ENCODE measurements at regions not wholly inside any gene's neighbourhood (a gene's known extent, or its start where the extent isn't known, plus 50 kb on each side); places are given as distances from the start of the nearest gene placed in this dataset.

DNA sequence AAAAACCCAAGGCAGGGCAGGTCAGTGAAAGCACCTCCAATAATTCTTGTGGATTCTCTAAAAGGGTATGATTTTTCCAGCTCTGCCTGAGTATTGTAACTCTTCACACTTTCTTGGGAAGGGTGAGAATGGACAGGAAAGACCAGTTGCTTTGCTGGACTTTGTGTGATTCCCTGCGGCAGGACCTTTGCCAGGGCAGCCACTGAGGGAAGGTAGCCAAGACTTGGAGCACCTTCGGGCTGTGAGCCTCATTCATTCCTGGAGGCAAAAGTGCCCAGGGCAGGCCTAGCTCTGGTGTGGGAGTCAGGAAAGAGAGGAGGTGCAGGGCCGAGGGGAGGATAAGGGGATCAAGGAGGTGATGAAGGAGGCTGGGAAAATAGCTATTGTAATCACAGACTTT is 80.2 kb downstream of the VCPKMT start:
- H3K27me3 ChIP-seq (ENCODE audit: insufficient read depth, low read length) = no peaks in the 10 kb centered on the region
- H3K9me3 ChIP-seq (ENCODE audit: low read length) = no peaks in the 10 kb centered on the region
- no peak overlapping the region for H3K27ac ChIP-seq (ENCODE audit: low read depth, low read length, poor library complexity, severe bottlenecking)
- no peak overlapping the region for H3K9ac ChIP-seq (ENCODE audit: low read length)
- H4K20me1 ChIP-seq (ENCODE audit: insufficient read depth, low read length) = no peaks in the 10 kb centered on the region
- H3F3A ChIP-seq (ENCODE audit: insufficient read depth, low read length) = no peaks in the 10 kb centered on the region
- no peak for TF ChIP-seq EZH2 (IDR thresholded peaks at IDR 0.05; ENCODE audit: borderline replicate concordance, low read length)
- TF ChIP-seq, protein P1, sequence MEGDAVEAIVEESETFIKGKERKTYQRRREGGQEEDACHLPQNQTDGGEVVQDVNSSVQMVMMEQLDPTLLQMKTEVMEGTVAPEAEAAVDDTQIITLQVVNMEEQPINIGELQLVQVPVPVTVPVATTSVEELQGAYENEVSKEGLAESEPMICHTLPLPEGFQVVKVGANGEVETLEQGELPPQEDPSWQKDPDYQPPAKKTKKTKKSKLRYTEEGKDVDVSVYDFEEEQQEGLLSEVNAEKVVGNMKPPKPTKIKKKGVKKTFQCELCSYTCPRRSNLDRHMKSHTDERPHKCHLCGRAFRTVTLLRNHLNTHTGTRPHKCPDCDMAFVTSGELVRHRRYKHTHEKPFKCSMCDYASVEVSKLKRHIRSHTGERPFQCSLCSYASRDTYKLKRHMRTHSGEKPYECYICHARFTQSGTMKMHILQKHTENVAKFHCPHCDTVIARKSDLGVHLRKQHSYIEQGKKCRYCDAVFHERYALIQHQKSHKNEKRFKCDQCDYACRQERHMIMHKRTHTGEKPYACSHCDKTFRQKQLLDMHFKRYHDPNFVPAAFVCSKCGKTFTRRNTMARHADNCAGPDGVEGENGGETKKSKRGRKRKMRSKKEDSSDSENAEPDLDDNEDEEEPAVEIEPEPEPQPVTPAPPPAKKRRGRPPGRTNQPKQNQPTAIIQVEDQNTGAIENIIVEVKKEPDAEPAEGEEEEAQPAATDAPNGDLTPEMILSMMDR (IDR thresholded peaks at IDR 0.05; ENCODE audit: low read length) = no peak
- peaks cover 10% of the 10 kb centered on the region for H3K4me1 ChIP-seq (ENCODE audit: insufficient read depth, low read length, severe bottlenecking)
- H2AFZ ChIP-seq (ENCODE audit: low read length) = no peak overlapping the region
- H3K4me2 ChIP-seq (ENCODE audit: low read length) = no peak overlapping the region
- H3K36me3 ChIP-seq (ENCODE audit: insufficient read depth, low read length) = no peaks in the 10 kb centered on the region; the same call in 1 of the 2 replicates
- H3K9me2 ChIP-seq (ENCODE audit: low read depth, low read length) = no peaks in the 10 kb centered on the region
- no peak overlapping the region for H3K4me3 ChIP-seq (ENCODE audit: low read depth, low read length, poor library complexity, severe bottlenecking)
- no peaks in the 10 kb centered on the region for H3K79me2 ChIP-seq (ENCODE audit: insufficient read depth, low read length)

DNA sequence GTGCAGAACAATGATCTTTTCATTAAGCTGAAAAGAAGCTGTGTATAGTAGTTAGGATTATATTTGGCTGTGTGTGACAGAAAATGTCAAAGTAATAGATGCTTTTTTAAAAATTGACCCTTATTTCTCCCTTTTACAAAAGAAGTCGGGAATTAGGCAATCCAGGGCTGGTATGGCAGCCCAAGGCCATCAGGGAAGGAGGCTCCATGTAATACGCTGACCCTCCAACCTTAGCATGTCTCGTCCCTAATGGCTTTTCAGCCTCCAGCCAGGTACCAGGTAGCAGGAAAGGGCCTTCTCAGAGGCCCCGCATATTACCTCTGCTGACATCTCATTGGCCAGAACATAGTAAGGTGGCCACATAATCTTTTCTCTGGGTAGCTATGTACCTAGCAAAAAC is 79.7 kb downstream of the VCPKMT start:
- Histone ChIP-seq H3K9me3 (ENCODE audit: low read length) (no peaks in the 10 kb centered on the region), H2AFZ (ENCODE audit: low read length) (no peak overlapping the region), H4K20me1 (ENCODE audit: insufficient read depth, low read length) (no peaks in the 10 kb centered on the region), H3K27me3 (ENCODE audit: insufficient read depth, low read length) (no peaks in the 10 kb centered on the region), H3K27ac (ENCODE audit: low read depth, low read length, poor library complexity, severe bottlenecking) (no peak overlapping the region), H3K9ac (ENCODE audit: low read length) (no peak overlapping the region), H3K4me2 (ENCODE audit: low read length) (no peak overlapping the region), H3K9me2 (ENCODE audit: low read depth, low read length) (no peaks in the 10 kb centered on the region), H3K4me1 (ENCODE audit: insufficient read depth, low read length, severe bottlenecking) (peaks cover 10% of the 10 kb centered on the region), H3K79me2 (ENCODE audit: insufficient read depth, low read length) (no peaks in the 10 kb centered on the region), H3F3A (ENCODE audit: insufficient read depth, low read length) (no peaks in the 10 kb centered on the region), H3K36me3 (ENCODE audit: insufficient read depth, low read length) (no peaks in the 10 kb centered on the region; the same call in 1 of the 2 replicates), H3K4me3 (ENCODE audit: low read depth, low read length, poor library complexity, severe bottlenecking) (no peak overlapping the region)
- TF ChIP-seq, protein P1 (IDR thresholded peaks at IDR 0.05; ENCODE audit: low read length) = no peak
- no peak for TF ChIP-seq EZH2 (IDR thresholded peaks at IDR 0.05; ENCODE audit: borderline replicate concordance, low read length)

DNA sequence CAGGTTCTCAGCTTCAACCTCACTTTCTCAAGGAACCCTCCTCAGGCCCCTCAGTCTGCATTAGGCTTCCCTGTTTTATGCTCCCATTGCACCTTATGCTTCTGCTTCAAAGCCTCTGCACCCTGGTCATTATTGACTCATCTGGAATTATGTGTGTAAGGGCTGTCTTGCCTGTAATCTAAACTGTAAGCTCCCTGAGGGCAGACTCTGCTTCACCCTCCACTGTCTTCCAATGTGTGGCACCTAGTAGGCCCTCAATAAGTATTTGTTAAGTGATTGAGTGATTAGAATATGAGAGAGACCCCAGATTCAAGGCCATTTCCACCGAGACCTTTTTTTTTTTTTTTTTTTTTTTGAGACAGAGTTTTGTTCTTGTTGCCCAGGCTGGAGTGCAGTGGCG is 79.1 kb downstream of the VCPKMT start:
- H3K9me2 ChIP-seq (ENCODE audit: low read depth, low read length) = no peaks in the 10 kb centered on the region
- H3K4me2 ChIP-seq (ENCODE audit: low read length) = no peak overlapping the region
- no peaks in the 10 kb centered on the region; the same call in 1 of the 2 replicates for H3K36me3 ChIP-seq (ENCODE audit: insufficient read depth, low read length)
- no peak overlapping the region for H3K9ac ChIP-seq (ENCODE audit: low read length)
- H3F3A ChIP-seq (ENCODE audit: insufficient read depth, low read length) = no peaks in the 10 kb centered on the region
- H3K79me2 ChIP-seq (ENCODE audit: insufficient read depth, low read length) = no peaks in the 10 kb centered on the region
- peaks cover 10% of the 10 kb centered on the region for H3K4me1 ChIP-seq (ENCODE audit: insufficient read depth, low read length, severe bottlenecking)
- no peak overlapping the region for H3K27ac ChIP-seq (ENCODE audit: low read depth, low read length, poor library complexity, severe bottlenecking)
- H3K4me3 ChIP-seq (ENCODE audit: low read depth, low read length, poor library complexity, severe bottlenecking) = no peak overlapping the region
- no peak overlapping the region for H2AFZ ChIP-seq (ENCODE audit: low read length)
- H3K9me3 ChIP-seq (ENCODE audit: low read length) = no peaks in the 10 kb centered on the region
- no peaks in the 10 kb centered on the region for H4K20me1 ChIP-seq (ENCODE audit: insufficient read depth, low read length)
- TF ChIP-seq, protein P1 (IDR thresholded peaks at IDR 0.05; ENCODE audit: low read length) = no peak
- TF ChIP-seq EZH2 (IDR thresholded peaks at IDR 0.05; ENCODE audit: borderline replicate concordance, low read length) = no peak
- no peaks in the 10 kb centered on the region for H3K27me3 ChIP-seq (ENCODE audit: insufficient read depth, low read length)
